Tibial nerve (tissue), 4 donors: ENCODE measurements at regions not wholly inside any gene's neighbourhood (a gene's known extent, or its start where the extent isn't known, plus 50 kb on each side); places are given as distances from the start of the nearest gene placed in this dataset.
"Not testable (repeated sequence)": the region's sequence is repeated elsewhere in the genome, so short reads cannot be mapped to it uniquely, and the experiment has no call there.

Experiments used
- DNase-seq, 2 donors: peaks; one replicate each; pipeline ENCODE4 v3.0.0-alpha.2; 2019; ENCODE audit warnings: low spot score in 2 of 2
- H3K27ac ChIP-seq, 4 donors: fragments of 200-600 bp; sonication (generic) in 3 of 4; one replicate each; pipeline ENCODE4 v1.5.1; 2017 to 2019; ENCODE audit warnings: mild to moderate bottlenecking in 1 of 4
- H3K27me3 ChIP-seq, 2 donors: fragments of 200-600 bp; sonication (generic) in 1 of 2; one replicate each; pipeline versions ENCODE4 v1.5.1 to v1.6.0; 2017 to 2019
- H3K36me3 ChIP-seq, 3 donors: fragments of 200-600 bp; sonication (generic); one replicate each; pipeline ENCODE4 v1.5.1; 2018 to 2019
- H3K4me1 ChIP-seq, 4 donors: fragments of 200-600 bp; sonication (generic) in 3 of 4; one replicate each; pipeline ENCODE4 v1.5.1; 2017 to 2019
- H3K4me3 ChIP-seq, 4 donors: fragments of 200-600 bp; sonication (generic) in 3 of 4; one replicate each; pipeline ENCODE4 v1.5.1; 2017 to 2019; ENCODE audit warnings: mild to moderate bottlenecking in 1 of 4, moderate library complexity in 1 of 4
- H3K9me3 ChIP-seq, 4 donors: fragments of 200-600 bp; sonication (generic) in 3 of 4; one replicate each; pipeline ENCODE4 v1.5.1; 2017 to 2019
- CTCF ChIP-seq, 5 experiments: fragments of 200-600 bp in 3 of 5; fragments of 450-650 bp in 2 of 5; sonication (generic) in 3 of 5; IDR thresholded peaks; one replicate each; pipeline ENCODE4 v1.5.1; 2016 to 2019; ENCODE audit warnings: antibody characterized with exemption in 5 of 5, mild to moderate bottlenecking in 3 of 5, moderate library complexity in 2 of 5
- EP300 ChIP-seq, 2 donors: sonication (generic); formaldehyde crosslinking; IDR thresholded peaks; one replicate each; pipeline ENCODE4 v1.6.1; 2017; ENCODE audit warnings: antibody characterized with exemption in 2 of 2, mild to moderate bottlenecking in 1 of 2
- POLR2A ChIP-seq, 2 donors: fragments of 450-650 bp; IDR thresholded peaks; one replicate each; pipeline ENCODE4 v1.6.1; 2017; ENCODE audit warnings: antibody characterized with exemption in 2 of 2, mild to moderate bottlenecking in 2 of 2, moderate library complexity in 2 of 2
- WGBS, 2 donors: methylation state at CpG; one replicate each; pipeline ENCODE4 v1.1.5; 2018; 5-methylcytosine and 5-hydroxymethylcytosine counted together

GRCh38 chr20:20786428-20786827 lies 74.0 kb upstream of the RALGAPA2 start:
- no peak overlapping the region for H3K27ac ChIP-seq
- no peak overlapping the region for H3K4me3 ChIP-seq
- TF ChIP-seq CTCF (IDR thresholded peaks at IDR 0.05): no peak
- peak in 1 of 2 donors; percentile 26 for TF ChIP-seq EP300 (IDR thresholded peaks at IDR 0.05)
- DNase-seq: peak in 1 of 2 donors; percentile 24
- no peaks in the 10 kb centered on the region for H3K36me3 ChIP-seq
- 70 to 72% methylated on average over 2 of the region's 2 CpGs for WGBS, 2 donors
- H3K9me3 ChIP-seq: no peaks in the 10 kb centered on the region
- peaks cover 0 to 16% (median 0%) of the 10 kb centered on the region in 4 donors for H3K4me1 ChIP-seq
- no peaks in the 10 kb centered on the region for H3K27me3 ChIP-seq

- no peak for DNase-seq
- Histone ChIP-seq H3K9me3 (no peaks in the 10 kb centered on the region), H3K27ac (no peak overlapping the region), H3K4me3 (no peak overlapping the region), H3K27me3 (no peaks in the 10 kb centered on the region), H3K36me3 (no peaks in the 10 kb centered on the region), H3K4me1 (peaks cover 0 to 27% (median 0%) of the 10 kb centered on the region in 4 donors)
- 71 to 81% methylated on average over 2 of the region's 2 CpGs for WGBS, 2 donors
- TF ChIP-seq POLR2A (IDR thresholded peaks at IDR 0.05): no peak
- TF ChIP-seq EP300 (IDR thresholded peaks at IDR 0.05): no peak
- no peak for TF ChIP-seq CTCF (IDR thresholded peaks at IDR 0.05)
Observed at GRCh38 chr20:20785226-20785625, 72.8 kb upstream of the RALGAPA2 start.

- H3K27me3 ChIP-seq, H3K36me3 ChIP-seq, H3K27ac ChIP-seq, H3K4me3 ChIP-seq, DNase-seq, H3K9me3 ChIP-seq: not testable (repeated sequence)
- 81 to 95% methylated on average over 4 of the region's 4 CpGs for WGBS, 2 donors
- H3K4me1 ChIP-seq: peaks cover 0 to 32% (median 0%) of the 10 kb centered on the region in 4 donors
Observed at GRCh38 chr20:20784450-20784849, 72.0 kb upstream of the RALGAPA2 start.

- TF ChIP-seq EP300 (IDR thresholded peaks at IDR 0.05) (no peak), CTCF (IDR thresholded peaks at IDR 0.05) (no peak), POLR2A (IDR thresholded peaks at IDR 0.05) (no peak)
- Histone ChIP-seq H3K4me3 (no peak overlapping the region), H3K9me3 (no peaks in the 10 kb centered on the region), H3K27ac (no peak overlapping the region), H3K4me1 (peaks cover 0 to 32% (median 0%) of the 10 kb centered on the region in 4 donors), H3K36me3 (no peaks in the 10 kb centered on the region), H3K27me3 (no peaks in the 10 kb centered on the region)
- WGBS, 2 donors: 51 to 55% methylated on average over 6 of the region's 6 CpGs
- no peak for DNase-seq
Observed at GRCh38 chr20:20783450-20783849, 71.0 kb upstream of the RALGAPA2 start.

GRCh38 chr20:20782755-20783154 lies 70.3 kb upstream of the RALGAPA2 start:
- no peak for DNase-seq
- TF ChIP-seq POLR2A (IDR thresholded peaks at IDR 0.05) (no peak), EP300 (IDR thresholded peaks at IDR 0.05) (no peak), CTCF (IDR thresholded peaks at IDR 0.05) (no peak)
- Histone ChIP-seq H3K4me1 (peaks cover 0 to 32% (median 0%) of the 10 kb centered on the region in 4 donors), H3K27me3 (no peaks in the 10 kb centered on the region), H3K27ac (no peak overlapping the region), H3K36me3 (no peaks in the 10 kb centered on the region), H3K9me3 (no peaks in the 10 kb centered on the region), H3K4me3 (no peak overlapping the region)
- 36 to 41% methylated on average over 1 of the region's 1 CpG for WGBS, 2 donors

GRCh38 chr20:20782231-20782630 lies 69.8 kb upstream of the RALGAPA2 start:
- Histone ChIP-seq H3K4me3 (no peak overlapping the region), H3K4me1 (peaks cover 0 to 32% (median 0%) of the 10 kb centered on the region in 4 donors), H3K27me3 (no peaks in the 10 kb centered on the region), H3K36me3 (no peaks in the 10 kb centered on the region), H3K27ac (no peak overlapping the region), H3K9me3 (no peaks in the 10 kb centered on the region)
- TF ChIP-seq CTCF (IDR thresholded peaks at IDR 0.05) (no peak), EP300 (IDR thresholded peaks at IDR 0.05) (no peak), POLR2A (IDR thresholded peaks at IDR 0.05) (no peak)
- DNase-seq: no peak
- WGBS, 2 donors: 28 to 31% methylated on average over 8 of the region's 8 CpGs
